Activated naive CD8-positive, alpha-beta T cell treated with anti-CD3 and anti-CD28 coated beads, Interleukin-2, amount 10 ng/mL, durations not matched to agents 7 days and 5 days (primary cell): ENCODE measurements at regions not wholly inside any gene's neighbourhood (a gene's known extent, or its start where the extent isn't known, plus 50 kb on each side); places are given as distances from the start of the nearest gene placed in this dataset.

Experiments
- ATAC-seq: fragments of 150-1000 bp; cut with Tn5 transposase; one replicate; pipeline ENCODE4 v1.10.0; 2021; ENCODE audit warnings: low read depth, moderate library complexity
- POLR2A ChIA-PET: fragments of 350-600 bp; sonication (Branson Sonifier 250); formaldehyde crosslinking; loops from one replicate; lab custom pipeline; 2021; ENCODE audit warnings: antibody characterized with exemption; lab: Charles Lee
- DNase-seq: peaks from one replicate; pipeline ENCODE4 v3.0.0; 2021
- H3K27ac Mint-ChIP-seq: one replicate; pipeline ENCODE4 v1.8.0; 2022; ENCODE audit warnings: mild to moderate bottlenecking, mixed read lengths
- H3K27me3 Mint-ChIP-seq: one replicate; pipeline ENCODE4 v1.8.0; 2022; ENCODE audit warnings: mild to moderate bottlenecking, moderate library complexity, mixed read lengths
- H3K36me3 Mint-ChIP-seq: one replicate; pipeline ENCODE4 v1.8.0; 2021; ENCODE audit warnings: mild to moderate bottlenecking, mixed read lengths
- H3K4me1 Mint-ChIP-seq: one replicate; pipeline ENCODE4 v1.8.0; 2021; ENCODE audit warnings: mixed read lengths
- H3K4me3 Mint-ChIP-seq: one replicate; pipeline ENCODE4 v1.8.0; 2022; ENCODE audit warnings: mild to moderate bottlenecking, moderate library complexity, mixed read lengths
- H3K9me3 Mint-ChIP-seq: one replicate; pipeline ENCODE4 v1.8.0; 2021; ENCODE audit warnings: mixed read lengths

- Mint-ChIP-seq H3K27me3 (no peaks in the 10 kb centered on the region), H3K4me1 (no peaks in the 10 kb centered on the region), H3K27ac (no peak overlapping the region), H3K9me3 (peaks cover 3% of the 10 kb centered on the region), H3K4me3 (no peak overlapping the region), H3K36me3 (no peaks in the 10 kb centered on the region)
- ATAC-seq (no peak), DNase-seq (no peak)
- POLR2A ChIA-PET = no interaction called here
Observed at GRCh38 chr3:110093812-110094401, 756.6 kb upstream of the DPPA4 start.

GRCh38 chr3:110099711-110100110 lies 762.4 kb upstream of the DPPA4 start:
- no peaks in the 10 kb centered on the region for H3K4me1 Mint-ChIP-seq
- no peak overlapping the region for H3K4me3 Mint-ChIP-seq
- no peaks in the 10 kb centered on the region for H3K36me3 Mint-ChIP-seq
- POLR2A ChIA-PET = no interaction called here
- H3K9me3 Mint-ChIP-seq = peaks cover 3% of the 10 kb centered on the region
- DNase-seq (no peak), ATAC-seq (no peak)
- no peaks in the 10 kb centered on the region for H3K27me3 Mint-ChIP-seq
- no peak overlapping the region for H3K27ac Mint-ChIP-seq

GRCh38 chr3:110101361-110101760 lies 764.0 kb upstream of the DPPA4 start:
- Mint-ChIP-seq H3K27me3 (no peaks in the 10 kb centered on the region), H3K4me3 (no peak overlapping the region), H3K36me3 (no peaks in the 10 kb centered on the region), H3K27ac (no peak overlapping the region), H3K9me3 (peaks cover 3% of the 10 kb centered on the region), H3K4me1 (no peaks in the 10 kb centered on the region)
- ATAC-seq = no peak
- DNase-seq = no peak
- POLR2A ChIA-PET = no interaction called here

- Mint-ChIP-seq H3K4me3 (no peak overlapping the region), H3K9me3 (no peaks in the 10 kb centered on the region), H3K36me3 (no peaks in the 10 kb centered on the region), H3K4me1 (no peaks in the 10 kb centered on the region), H3K27me3 (no peaks in the 10 kb centered on the region), H3K27ac (no peak overlapping the region)
- no peak for ATAC-seq
- POLR2A ChIA-PET = no interaction called here
- DNase-seq = no peak
Observed at GRCh38 chr3:110106805-110107204, 769.5 kb upstream of the DPPA4 start.

DNA sequence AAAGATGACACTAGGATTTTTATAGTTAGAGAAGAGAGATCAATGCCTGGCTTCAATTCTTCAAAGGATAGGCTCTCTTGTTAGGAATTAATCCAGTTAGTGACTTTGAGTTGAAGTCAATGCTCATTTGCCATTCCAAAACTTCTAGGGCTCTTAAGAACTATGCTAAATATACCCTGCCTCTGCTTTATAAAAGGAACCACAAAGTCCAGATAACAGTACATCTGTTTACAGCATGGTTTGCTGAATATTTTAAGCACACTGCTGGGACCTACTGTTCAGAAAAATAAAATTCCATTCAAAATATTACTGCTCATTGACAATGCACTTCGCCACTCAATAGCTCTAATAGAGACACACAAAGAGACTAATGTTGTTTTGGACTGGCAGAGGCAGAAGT lies 786.6 kb upstream of the DPPA4 start:
- POLR2A ChIA-PET = no interaction called here
- no peak overlapping the region for H3K27ac Mint-ChIP-seq
- no peak for ATAC-seq
- H3K9me3 Mint-ChIP-seq = peaks cover 2% of the 10 kb centered on the region
- H3K36me3 Mint-ChIP-seq = no peaks in the 10 kb centered on the region
- H3K4me1 Mint-ChIP-seq = no peaks in the 10 kb centered on the region
- DNase-seq = no peak
- H3K4me3 Mint-ChIP-seq = no peak overlapping the region
- no peaks in the 10 kb centered on the region for H3K27me3 Mint-ChIP-seq

GRCh38 chr3:110126065-110126464 lies 788.7 kb upstream of the DPPA4 start:
- H3K36me3 Mint-ChIP-seq = no peaks in the 10 kb centered on the region

DNA sequence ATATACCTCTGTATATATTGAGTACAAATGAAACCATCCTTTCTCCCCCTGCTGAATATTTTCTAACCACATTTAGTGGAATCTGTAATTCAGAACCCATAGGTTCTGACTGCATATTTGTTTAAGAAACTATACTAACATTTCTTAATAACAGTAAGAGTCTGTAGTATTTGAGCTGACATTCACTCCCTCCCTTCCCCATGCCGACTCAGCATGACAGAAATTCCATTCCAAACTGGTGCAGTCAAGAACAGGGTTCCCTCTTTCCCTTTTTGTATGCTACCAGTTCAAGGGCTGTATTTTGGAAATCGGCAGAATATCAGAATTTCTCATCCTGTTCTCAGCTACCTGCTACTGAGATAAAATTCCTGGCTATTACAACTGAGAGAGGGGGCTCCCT lies 796.6 kb upstream of the DPPA4 start:
- ATAC-seq = no peak
- no peaks in the 10 kb centered on the region for H3K36me3 Mint-ChIP-seq
- no peaks in the 10 kb centered on the region for H3K4me1 Mint-ChIP-seq
- H3K4me3 Mint-ChIP-seq = no peak overlapping the region
- no peak for DNase-seq
- H3K27ac Mint-ChIP-seq = no peak overlapping the region
- peaks cover 11% of the 10 kb centered on the region for H3K9me3 Mint-ChIP-seq
- no peaks in the 10 kb centered on the region for H3K27me3 Mint-ChIP-seq
- POLR2A ChIA-PET = no interaction called here

More at GRCh38 chr3:110126065-110126464, 788.7 kb upstream of the DPPA4 start:
- no peak for ATAC-seq
- H3K9me3 Mint-ChIP-seq = peaks cover 6% of the 10 kb centered on the region
- no peaks in the 10 kb centered on the region for H3K27me3 Mint-ChIP-seq
- no peak for DNase-seq
- H3K4me1 Mint-ChIP-seq = no peaks in the 10 kb centered on the region
- no peak overlapping the region for H3K4me3 Mint-ChIP-seq
- POLR2A ChIA-PET = no interaction called here
- no peak overlapping the region for H3K27ac Mint-ChIP-seq

GRCh38 chr3:110139048-110139447 lies 801.7 kb upstream of the DPPA4 start:
- DNase-seq (no peak), ATAC-seq (no peak)
- Mint-ChIP-seq H3K36me3 (no peaks in the 10 kb centered on the region), H3K27ac (no peak overlapping the region), H3K27me3 (no peaks in the 10 kb centered on the region), H3K9me3 (peaks cover 3% of the 10 kb centered on the region), H3K4me1 (no peaks in the 10 kb centered on the region), H3K4me3 (no peak overlapping the region)
- POLR2A ChIA-PET = no interaction called here

GRCh38 chr3:110139821-110140220 lies 802.5 kb upstream of the DPPA4 start:
- DNase-seq (no peak), ATAC-seq (no peak)
- H3K4me3 Mint-ChIP-seq = no peak overlapping the region
- POLR2A ChIA-PET = no interaction called here
- H3K27me3 Mint-ChIP-seq = no peaks in the 10 kb centered on the region
- H3K9me3 Mint-ChIP-seq = peaks cover 3% of the 10 kb centered on the region
- no peaks in the 10 kb centered on the region for H3K36me3 Mint-ChIP-seq
- no peaks in the 10 kb centered on the region for H3K4me1 Mint-ChIP-seq
- no peak overlapping the region for H3K27ac Mint-ChIP-seq

DNA sequence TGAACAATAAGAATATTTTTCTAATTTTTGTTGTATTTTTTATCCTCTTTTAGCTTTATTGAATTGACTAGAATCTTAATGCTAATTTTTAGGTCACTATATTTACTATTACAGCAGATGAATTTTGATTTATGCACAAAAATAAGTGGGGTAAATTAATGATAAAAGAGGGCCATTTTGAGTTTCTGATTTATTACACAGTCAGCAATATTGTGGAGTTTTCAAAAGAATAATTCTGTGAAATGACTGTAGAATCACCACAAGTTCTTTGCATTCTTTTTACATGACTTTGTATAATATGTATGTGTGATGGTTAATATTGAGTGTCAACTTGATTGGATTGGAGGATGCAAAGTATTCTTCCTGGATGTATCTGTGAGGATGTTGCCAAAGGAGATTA lies 812.4 kb upstream of the DPPA4 start:
- peaks cover 2% of the 10 kb centered on the region for H3K27me3 Mint-ChIP-seq
- H3K4me3 Mint-ChIP-seq = no peak overlapping the region
- H3K27ac Mint-ChIP-seq = no peak overlapping the region
- no peak for ATAC-seq
- POLR2A ChIA-PET = no interaction called here
- no peaks in the 10 kb centered on the region for H3K36me3 Mint-ChIP-seq
- H3K9me3 Mint-ChIP-seq = no peaks in the 10 kb centered on the region
- no peaks in the 10 kb centered on the region for H3K4me1 Mint-ChIP-seq
- no peak for DNase-seq

DNA sequence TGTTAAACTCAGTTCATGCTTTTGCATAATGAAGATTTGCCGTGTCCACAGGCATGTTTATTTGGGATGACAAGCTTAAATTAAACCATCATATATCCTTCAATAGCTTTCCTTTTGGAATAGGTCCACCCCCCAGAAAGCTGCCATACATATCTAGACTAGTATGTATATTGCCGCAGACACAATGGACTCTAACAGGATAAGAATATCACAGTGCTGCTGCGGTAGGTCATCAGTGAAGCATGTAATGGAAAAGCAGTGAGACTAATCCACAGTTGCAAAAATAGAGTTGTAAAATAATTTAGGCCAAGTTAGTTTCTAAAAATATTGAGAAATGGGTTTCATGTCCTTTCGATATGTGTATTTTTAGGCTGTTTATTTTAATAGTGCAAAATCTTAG lies 819.9 kb upstream of the DPPA4 start:
- H3K27me3 Mint-ChIP-seq = no peaks in the 10 kb centered on the region
- H3K27ac Mint-ChIP-seq = no peak overlapping the region
- H3K4me3 Mint-ChIP-seq = no peak overlapping the region
- DNase-seq (no peak), ATAC-seq (no peak)
- peaks cover 2% of the 10 kb centered on the region for H3K9me3 Mint-ChIP-seq
- no peaks in the 10 kb centered on the region for H3K36me3 Mint-ChIP-seq
- no peaks in the 10 kb centered on the region for H3K4me1 Mint-ChIP-seq
- POLR2A ChIA-PET = no interaction called here

DNA sequence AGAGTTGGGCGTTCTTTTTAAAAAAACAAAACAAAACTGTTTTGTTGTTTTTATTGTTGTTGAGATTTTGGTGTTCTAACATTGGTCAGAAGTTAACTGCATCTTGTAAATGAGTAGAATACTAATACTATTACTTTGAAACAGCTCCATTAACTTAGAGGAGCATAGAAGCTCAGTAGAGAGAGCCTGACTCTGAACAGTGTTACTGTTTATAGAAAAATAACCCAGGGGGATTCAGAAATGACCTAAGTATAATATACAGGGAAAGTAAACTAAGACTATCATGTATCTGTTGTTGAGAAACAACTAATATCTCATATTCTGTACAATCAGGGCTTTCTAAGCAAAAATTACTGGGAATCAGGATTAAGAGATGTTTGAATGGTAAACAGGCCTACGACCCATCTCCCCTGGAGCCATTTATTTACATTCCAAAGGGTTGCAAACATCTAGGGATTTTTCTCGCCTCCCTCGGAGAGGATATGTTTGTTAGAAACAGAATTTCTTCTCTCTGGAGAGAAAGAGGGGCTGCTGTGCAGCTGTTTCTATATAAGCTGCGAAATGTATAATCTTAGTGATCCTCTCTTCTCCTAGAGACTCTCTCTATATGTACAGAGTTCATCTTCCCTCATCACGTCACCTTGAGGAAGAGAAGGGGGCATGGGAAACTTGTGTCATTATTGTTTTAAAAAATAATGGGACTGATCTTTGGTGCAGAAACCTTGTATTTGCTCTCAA lies 827.5 kb upstream of the DPPA4 start:
- no peaks in the 10 kb centered on the region for H3K27me3 Mint-ChIP-seq
- no peaks in the 10 kb centered on the region for H3K4me1 Mint-ChIP-seq
- no peak overlapping the region for H3K4me3 Mint-ChIP-seq
- H3K27ac Mint-ChIP-seq = no peak overlapping the region
- peaks cover 2% of the 10 kb centered on the region for H3K9me3 Mint-ChIP-seq
- DNase-seq (no peak), ATAC-seq (no peak)
- H3K36me3 Mint-ChIP-seq = no peaks in the 10 kb centered on the region
- POLR2A ChIA-PET = no interaction called here

- POLR2A ChIA-PET = no interaction called here
- no peak for ATAC-seq
- Mint-ChIP-seq H3K9me3 (peaks cover 2% of the 10 kb centered on the region), H3K4me1 (no peaks in the 10 kb centered on the region), H3K27ac (no peak overlapping the region), H3K36me3 (no peaks in the 10 kb centered on the region), H3K27me3 (no peaks in the 10 kb centered on the region), H3K4me3 (no peak overlapping the region)
- DNase-seq = no peak
Observed at GRCh38 chr3:110165370-110165743, 828.0 kb upstream of the DPPA4 start.

- H3K9me3 Mint-ChIP-seq = peaks cover 2% of the 10 kb centered on the region
- H3K36me3 Mint-ChIP-seq = no peaks in the 10 kb centered on the region
- no peak overlapping the region for H3K4me3 Mint-ChIP-seq
- H3K27me3 Mint-ChIP-seq = no peaks in the 10 kb centered on the region
- DNase-seq = no peak
- ATAC-seq = no peak
- POLR2A ChIA-PET = no interaction called here
- H3K4me1 Mint-ChIP-seq = no peaks in the 10 kb centered on the region
- no peak overlapping the region for H3K27ac Mint-ChIP-seq
Observed at GRCh38 chr3:110165753-110166152, 828.4 kb upstream of the DPPA4 start.
